AG10803 (cell line): ENCODE measurements at regions not wholly inside any gene's neighbourhood (a gene's known extent, or its start where the extent isn't known, plus 50 kb on each side); places are given as distances from the start of the nearest gene placed in this dataset.

Experiments
- DNase-seq: peaks from one replicate; pipeline ENCODE4 v3.0.0; 2010; ENCODE audit warnings: low read depth
- H3K4me3 ChIP-seq: 2 replicates; pipeline ENCODE4 v1.5.1; 2011; ENCODE audit warnings: mild to moderate bottlenecking, low read length, control low read depth
- TF ChIP-seq, protein P1 (sequence below): conservative IDR thresholded peaks from 2 replicates; pipeline ENCODE4 v1.5.1; 2011; ENCODE audit warnings: mild to moderate bottlenecking, low read length, control low read depth, inconsistent platforms

- no peak for DNase-seq
- H3K4me3 ChIP-seq = no peak overlapping the region
- TF ChIP-seq, protein P1, sequence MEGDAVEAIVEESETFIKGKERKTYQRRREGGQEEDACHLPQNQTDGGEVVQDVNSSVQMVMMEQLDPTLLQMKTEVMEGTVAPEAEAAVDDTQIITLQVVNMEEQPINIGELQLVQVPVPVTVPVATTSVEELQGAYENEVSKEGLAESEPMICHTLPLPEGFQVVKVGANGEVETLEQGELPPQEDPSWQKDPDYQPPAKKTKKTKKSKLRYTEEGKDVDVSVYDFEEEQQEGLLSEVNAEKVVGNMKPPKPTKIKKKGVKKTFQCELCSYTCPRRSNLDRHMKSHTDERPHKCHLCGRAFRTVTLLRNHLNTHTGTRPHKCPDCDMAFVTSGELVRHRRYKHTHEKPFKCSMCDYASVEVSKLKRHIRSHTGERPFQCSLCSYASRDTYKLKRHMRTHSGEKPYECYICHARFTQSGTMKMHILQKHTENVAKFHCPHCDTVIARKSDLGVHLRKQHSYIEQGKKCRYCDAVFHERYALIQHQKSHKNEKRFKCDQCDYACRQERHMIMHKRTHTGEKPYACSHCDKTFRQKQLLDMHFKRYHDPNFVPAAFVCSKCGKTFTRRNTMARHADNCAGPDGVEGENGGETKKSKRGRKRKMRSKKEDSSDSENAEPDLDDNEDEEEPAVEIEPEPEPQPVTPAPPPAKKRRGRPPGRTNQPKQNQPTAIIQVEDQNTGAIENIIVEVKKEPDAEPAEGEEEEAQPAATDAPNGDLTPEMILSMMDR = no peak
These were observed 422.3 kb upstream of the CELF4 start for GRCh38 chr18:37987901-37988300.

DNA sequence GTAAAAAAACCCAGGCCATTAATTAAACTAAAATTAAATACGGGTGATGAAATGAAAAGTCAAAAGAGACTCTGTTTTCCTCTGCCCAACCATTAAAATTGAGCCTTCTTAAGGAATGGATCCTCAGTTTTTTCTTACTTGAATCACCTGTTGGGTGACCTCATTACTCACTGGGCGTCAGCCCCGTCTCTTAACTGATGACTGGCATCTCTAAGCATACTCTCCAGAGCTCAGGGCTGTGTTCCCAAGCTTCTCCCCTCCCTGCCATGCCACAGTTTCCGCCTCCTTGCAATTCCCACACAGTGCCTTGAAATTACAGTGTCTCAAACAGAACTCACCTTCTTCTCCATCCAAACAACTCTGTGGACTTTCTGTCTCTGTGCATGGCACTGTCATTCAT, 421.1 kb upstream of the CELF4 start:
- TF ChIP-seq, protein P1 = no peak
- no peak for DNase-seq

DNA sequence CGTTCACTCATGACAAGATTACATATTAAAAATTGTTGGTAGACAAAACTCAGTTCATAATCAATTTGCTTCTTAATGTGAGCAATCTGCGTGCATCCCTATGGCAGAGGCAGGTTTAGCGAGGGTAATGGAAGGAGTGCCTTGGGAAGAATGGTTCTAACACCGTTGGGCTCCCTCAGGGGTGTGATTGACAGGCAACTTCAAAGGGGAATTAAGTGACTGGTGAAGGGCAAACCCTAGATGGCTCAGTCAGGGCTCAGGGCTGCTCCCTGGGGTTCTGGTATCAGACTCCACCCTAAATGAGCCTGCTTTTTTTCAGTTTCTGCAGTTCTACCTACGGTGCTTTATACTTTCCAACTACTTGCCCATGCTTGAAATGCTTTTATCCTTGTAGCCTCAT, 419.5 kb upstream of the CELF4 start:
- TF ChIP-seq, protein P1 = no peak
- DNase-seq = no peak
- H3K4me3 ChIP-seq = no peak overlapping the region

More for the DNA sequence above, 421.1 kb upstream of the CELF4 start:
- H3K4me3 ChIP-seq = no peak overlapping the region

GRCh38 chr18:37980556-37980955, 415.0 kb upstream of the CELF4 start:
- DNase-seq = no peak
- no peak overlapping the region for H3K4me3 ChIP-seq
- TF ChIP-seq, protein P1 = no peak

- DNase-seq = no peak
- no peak overlapping the region for H3K4me3 ChIP-seq
- TF ChIP-seq, protein P1 = no peak
These were observed 409.8 kb upstream of the CELF4 start for GRCh38 chr18:37975446-37975845.

GRCh38 chr18:37967261-37967660, 401.7 kb upstream of the CELF4 start:
- TF ChIP-seq, protein P1 = no peak
- no peak for DNase-seq
- no peak overlapping the region for H3K4me3 ChIP-seq

GRCh38 chr18:37965572-37965970, 400.0 kb upstream of the CELF4 start:
- TF ChIP-seq, protein P1 = no peak
- no peak overlapping the region for H3K4me3 ChIP-seq
- DNase-seq = no peak
